ENCODE measurements at regions not wholly inside any gene's neighbourhood (a gene's known extent, or its start where the extent isn't known, plus 50 kb on each side); places are given as distances from the start of the nearest gene placed in this dataset.
A peak's percentile ranks its signal among the peaks of the same experiment; 100 is the strongest.
"Not testable (repeated sequence)": the region's sequence is repeated elsewhere in the genome, so short reads cannot be mapped to it uniquely, and the experiment has no call there.

DNA sequence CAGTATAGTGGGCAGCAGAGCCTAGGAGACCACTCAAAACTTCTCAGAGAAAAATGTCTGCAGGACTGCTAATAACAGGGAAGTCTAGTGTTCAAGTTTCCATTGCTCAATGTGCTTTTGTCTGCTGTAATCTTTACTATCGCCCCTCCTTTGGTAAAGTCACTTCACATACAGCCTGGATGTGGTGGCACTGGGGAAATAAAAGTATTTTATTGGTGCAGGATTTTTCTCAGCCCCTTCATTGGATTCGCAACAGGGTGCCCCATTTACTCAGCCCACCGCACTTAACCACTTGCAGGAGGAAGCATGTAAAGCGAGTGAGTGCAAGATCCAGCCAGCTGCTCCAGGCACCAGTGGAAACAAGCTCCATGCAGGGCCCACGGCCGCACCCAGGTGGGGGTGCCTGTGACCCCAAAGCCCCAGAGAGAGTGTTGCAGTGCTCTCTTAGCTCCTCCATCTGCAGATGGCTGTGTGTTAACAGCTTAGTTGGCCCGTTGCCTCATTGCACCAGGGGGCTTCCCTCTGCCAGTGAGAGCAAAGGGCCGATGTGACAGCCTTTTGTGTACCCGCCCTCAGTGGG lies 163.5 kb upstream of the TMEM72 start:
- Histone ChIP-seq H3K4me1 (ENCODE audit: control insufficient read depth in 2 of 2, insufficient read depth in 1 of 2, low read depth in 1 of 2, low read length in 2 of 2) (peaks cover 0 to 1% of the 10 kb centered on the region in 2 donors), H3K4ac (ENCODE audit: low read length) (no peak overlapping the region), H2BK12ac (ENCODE audit: low read length) (no peak overlapping the region), H3K4me3 (ENCODE audit: low read length in 2 of 2) (no peak overlapping the region), H4K8ac (ENCODE audit: low read depth, low read length) (no peak overlapping the region), H4K91ac (ENCODE audit: low read depth, low read length, poor library complexity) (no peak overlapping the region), H3K23ac (ENCODE audit: low read depth, low read length, poor library complexity) (no peak overlapping the region), H3K9me3 (replicated peaks in 1 of 2; ENCODE audit: control insufficient read depth in 2 of 2, insufficient read depth in 1 of 2, low read depth in 1 of 2, low read length in 2 of 2) (peaks cover 0 to 2% of the 10 kb centered on the region in 2 donors), H2AFZ (ENCODE audit: low read length) (no peak overlapping the region), H3K18ac (ENCODE audit: low read length) (no peak overlapping the region), H2AK5ac (ENCODE audit: low read depth, low read length) (no peak overlapping the region), H3K79me1 (ENCODE audit: low read depth, low read length) (no peaks in the 10 kb centered on the region), H3K36me3 (replicated peaks in 1 of 2; ENCODE audit: control insufficient read depth in 2 of 2, insufficient read depth in 2 of 2, low read length in 2 of 2) (no peaks in the 10 kb centered on the region), H2BK120ac (ENCODE audit: low read depth, low read length) (no peak overlapping the region), H3K14ac (ENCODE audit: low read length) (no peak overlapping the region), H3K9ac (ENCODE audit: low read depth, low read length, poor library complexity) (no peak overlapping the region), H2BK15ac (ENCODE audit: low read length) (no peak overlapping the region), H3K27ac (replicated peaks; ENCODE audit: low read length) (no peak overlapping the region), H2BK5ac (ENCODE audit: low read length) (no peak overlapping the region), H3K4me2 (ENCODE audit: insufficient read depth, low read length, poor library complexity, severe bottlenecking) (no peak overlapping the region), H3K27me3 (ENCODE audit: control insufficient read depth in 3 of 3, insufficient read depth in 3 of 3, low read depth in 1 of 3, low read length in 3 of 3) (no peaks in the 10 kb centered on the region)
- no CpG with 5 or more reads among the region's 9 CpGs for WGBS, 2 donors (ENCODE audit: extremely low coverage in 2 of 2, insufficient read length in 2 of 2, insufficient replicate concordance in 1 of 2)
- DNase-seq (ENCODE audit: low spot score), result no peak

DNA sequence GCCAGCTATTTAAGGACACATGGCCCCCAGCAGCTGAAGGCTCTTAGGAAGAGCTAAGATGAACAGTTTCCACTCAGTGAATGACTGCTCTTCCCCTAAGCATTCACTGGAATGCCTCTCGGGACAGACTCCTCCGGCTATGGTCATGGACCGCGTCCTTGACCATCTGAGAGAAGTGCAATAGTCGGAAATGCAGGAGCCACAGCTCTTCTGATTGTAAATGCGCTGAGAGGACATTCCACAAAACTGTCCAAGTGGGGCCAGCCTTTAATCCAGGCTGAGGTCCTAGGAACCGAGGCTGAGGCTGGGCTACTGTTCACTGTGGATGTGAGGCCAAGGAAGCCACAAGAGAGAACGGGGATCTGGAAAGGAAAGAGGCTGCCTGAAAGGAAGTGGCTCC lies 162.0 kb upstream of the TMEM72 start:
- Histone ChIP-seq H3K36me3 (replicated peaks in 1 of 2; ENCODE audit: control insufficient read depth in 2 of 2, insufficient read depth in 2 of 2, low read length in 2 of 2) (no peaks in the 10 kb centered on the region), H3K18ac (ENCODE audit: low read length) (no peak overlapping the region), H2BK12ac (ENCODE audit: low read length) (no peak overlapping the region), H3K9me3 (replicated peaks in 1 of 2; ENCODE audit: control insufficient read depth in 2 of 2, insufficient read depth in 1 of 2, low read depth in 1 of 2, low read length in 2 of 2) (peaks cover 0 to 2% of the 10 kb centered on the region in 2 donors), H2AK5ac (ENCODE audit: low read depth, low read length) (no peak overlapping the region), H2BK5ac (ENCODE audit: low read length) (no peak overlapping the region), H2BK15ac (ENCODE audit: low read length) (no peak overlapping the region), H4K91ac (ENCODE audit: low read depth, low read length, poor library complexity) (no peak overlapping the region), H2BK120ac (ENCODE audit: low read depth, low read length) (no peak overlapping the region), H3K4me2 (ENCODE audit: insufficient read depth, low read length, poor library complexity, severe bottlenecking) (no peak overlapping the region), H3K14ac (ENCODE audit: low read length) (peak overlapping the region; percentile 63), H3K4ac (ENCODE audit: low read length) (no peak overlapping the region), H2AFZ (ENCODE audit: low read length) (no peak overlapping the region), H3K4me1 (ENCODE audit: control insufficient read depth in 2 of 2, insufficient read depth in 1 of 2, low read depth in 1 of 2, low read length in 2 of 2) (no peaks in the 10 kb centered on the region), H4K8ac (ENCODE audit: low read depth, low read length) (no peak overlapping the region), H3K4me3 (ENCODE audit: low read length in 2 of 2) (no peak overlapping the region), H3K27ac (replicated peaks; ENCODE audit: low read length) (no peak overlapping the region), H3K27me3 (ENCODE audit: control insufficient read depth in 3 of 3, insufficient read depth in 3 of 3, low read depth in 1 of 3, low read length in 3 of 3) (no peaks in the 10 kb centered on the region), H3K23ac (ENCODE audit: low read depth, low read length, poor library complexity) (no peak overlapping the region), H3K79me1 (ENCODE audit: low read depth, low read length) (no peaks in the 10 kb centered on the region), H3K9ac (ENCODE audit: low read depth, low read length, poor library complexity) (no peak overlapping the region)
- no peak for DNase-seq (ENCODE audit: low spot score)
- no CpG with 5 or more reads among the region's 8 CpGs for WGBS, 2 donors (ENCODE audit: extremely low coverage in 2 of 2, insufficient read length in 2 of 2, insufficient replicate concordance in 1 of 2)

DNA sequence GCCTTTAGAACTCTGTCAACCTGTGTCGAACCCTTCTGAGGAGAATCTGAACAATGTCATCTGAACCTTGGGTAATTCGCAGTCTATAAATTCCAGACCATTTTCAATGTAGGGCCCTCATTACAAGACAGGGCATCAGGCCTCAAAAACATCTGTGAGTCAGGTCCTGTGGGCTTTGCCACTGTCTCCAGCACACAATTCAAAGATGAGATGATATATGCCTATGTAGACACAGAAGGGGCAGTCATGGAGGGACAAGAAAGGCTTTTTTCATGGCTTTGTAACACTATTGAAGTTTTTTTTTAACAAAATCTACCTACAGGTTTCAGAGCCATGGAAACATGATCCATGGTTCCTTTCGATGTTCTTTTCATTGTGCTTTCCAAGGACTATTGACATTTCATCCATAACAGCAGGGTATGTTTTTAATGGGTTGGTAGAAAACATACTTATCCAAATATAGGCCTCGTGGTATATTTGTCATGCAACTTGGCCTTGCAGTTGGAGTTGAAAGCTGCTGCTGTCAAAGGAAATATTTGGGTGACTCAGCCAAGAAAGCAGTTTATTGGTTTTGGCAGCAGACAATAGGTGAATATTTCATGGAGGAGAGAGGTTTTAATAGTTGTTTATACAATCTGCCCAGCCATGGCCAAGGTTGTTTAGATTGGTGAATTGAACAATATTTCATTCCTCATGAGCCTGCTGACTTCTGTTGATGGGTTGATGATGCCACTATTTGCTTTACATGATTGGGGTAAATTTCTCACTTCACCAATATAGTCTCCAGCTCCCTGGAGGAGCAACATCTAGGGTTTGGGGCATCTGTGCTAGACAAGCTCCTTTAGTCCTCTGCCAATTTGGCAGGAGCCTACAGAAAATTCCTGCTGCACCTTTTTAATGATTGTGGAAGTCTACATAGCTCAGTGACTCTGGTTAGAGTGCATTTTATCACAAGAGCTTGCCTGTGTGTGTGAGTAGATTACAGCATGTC lies 158.4 kb upstream of the TMEM72 start:
- Histone ChIP-seq H3K4me2 (ENCODE audit: insufficient read depth, low read length, poor library complexity, severe bottlenecking) (no peak overlapping the region), H4K8ac (ENCODE audit: low read depth, low read length) (no peak overlapping the region), H3K4me3 (ENCODE audit: low read length in 2 of 2) (no peak overlapping the region), H3K36me3 (replicated peaks in 1 of 2; ENCODE audit: control insufficient read depth in 2 of 2, insufficient read depth in 2 of 2, low read length in 2 of 2) (no peaks in the 10 kb centered on the region), H3K9me3 (replicated peaks in 1 of 2; ENCODE audit: control insufficient read depth in 2 of 2, insufficient read depth in 1 of 2, low read depth in 1 of 2, low read length in 2 of 2) (peaks cover 0 to 2% of the 10 kb centered on the region in 2 donors), H2BK120ac (ENCODE audit: low read depth, low read length) (no peak overlapping the region), H2BK15ac (ENCODE audit: low read length) (no peak overlapping the region), H3K27me3 (ENCODE audit: control insufficient read depth in 3 of 3, insufficient read depth in 3 of 3, low read depth in 1 of 3, low read length in 3 of 3) (no peaks in the 10 kb centered on the region), H4K91ac (ENCODE audit: low read depth, low read length, poor library complexity) (no peak overlapping the region), H2AFZ (ENCODE audit: low read length) (no peak overlapping the region), H2BK12ac (ENCODE audit: low read length) (no peak overlapping the region), H3K9ac (ENCODE audit: low read depth, low read length, poor library complexity) (no peak overlapping the region), H3K23ac (ENCODE audit: low read depth, low read length, poor library complexity) (no peak overlapping the region), H3K27ac (replicated peaks; ENCODE audit: low read length) (no peak overlapping the region), H3K4ac (ENCODE audit: low read length) (no peak overlapping the region), H2AK5ac (ENCODE audit: low read depth, low read length) (no peak overlapping the region), H3K14ac (ENCODE audit: low read length) (no peak overlapping the region), H2BK5ac (ENCODE audit: low read length) (no peak overlapping the region), H3K79me1 (ENCODE audit: low read depth, low read length) (no peaks in the 10 kb centered on the region), H3K4me1 (ENCODE audit: control insufficient read depth in 2 of 2, insufficient read depth in 1 of 2, low read depth in 1 of 2, low read length in 2 of 2) (no peaks in the 10 kb centered on the region), H3K18ac (ENCODE audit: low read length) (no peak overlapping the region)
- WGBS, 2 donors (ENCODE audit: extremely low coverage in 2 of 2, insufficient read length in 2 of 2, insufficient replicate concordance in 1 of 2), result no CpG with 5 or more reads among the region's 4 CpGs
- no peak for DNase-seq (ENCODE audit: low spot score)

DNA sequence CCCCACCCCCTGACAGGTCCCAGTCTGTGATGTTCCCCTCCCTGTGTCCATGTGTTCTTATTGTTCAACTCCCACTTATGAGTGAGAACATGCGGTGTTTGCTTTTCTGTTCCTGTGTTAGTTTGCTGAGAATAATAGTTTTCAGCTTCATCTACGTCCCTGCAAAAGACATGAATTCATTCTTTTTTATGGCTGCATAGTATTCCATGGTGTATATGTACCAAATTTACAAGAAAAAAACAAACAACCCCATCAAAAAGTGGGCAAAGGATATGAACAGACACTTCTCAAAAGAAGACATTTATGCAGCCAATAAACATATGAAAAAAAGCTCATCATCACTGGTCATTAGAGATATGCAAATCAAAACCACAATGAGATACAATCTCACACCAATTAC lies 156.8 kb upstream of the TMEM72 start:
- not testable (repeated sequence) for H4K8ac ChIP-seq (ENCODE audit: low read depth, low read length); H2BK12ac ChIP-seq (ENCODE audit: low read length); H3K9me3 ChIP-seq (replicated peaks in 1 of 2; ENCODE audit: control insufficient read depth in 2 of 2, insufficient read depth in 1 of 2, low read depth in 1 of 2, low read length in 2 of 2); H2BK15ac ChIP-seq (ENCODE audit: low read length); H3K4me2 ChIP-seq (ENCODE audit: insufficient read depth, low read length, poor library complexity, severe bottlenecking); H4K91ac ChIP-seq (ENCODE audit: low read depth, low read length, poor library complexity); H3K4me1 ChIP-seq (ENCODE audit: control insufficient read depth in 2 of 2, insufficient read depth in 1 of 2, low read depth in 1 of 2, low read length in 2 of 2); H2BK5ac ChIP-seq (ENCODE audit: low read length); H3K27ac ChIP-seq (replicated peaks; ENCODE audit: low read length); H2AFZ ChIP-seq (ENCODE audit: low read length); H2BK120ac ChIP-seq (ENCODE audit: low read depth, low read length); H3K23ac ChIP-seq (ENCODE audit: low read depth, low read length, poor library complexity); H3K36me3 ChIP-seq (replicated peaks in 1 of 2; ENCODE audit: control insufficient read depth in 2 of 2, insufficient read depth in 2 of 2, low read length in 2 of 2); H3K27me3 ChIP-seq (ENCODE audit: control insufficient read depth in 3 of 3, insufficient read depth in 3 of 3, low read depth in 1 of 3, low read length in 3 of 3); H3K79me1 ChIP-seq (ENCODE audit: low read depth, low read length); H3K18ac ChIP-seq (ENCODE audit: low read length); H3K9ac ChIP-seq (ENCODE audit: low read depth, low read length, poor library complexity); H2AK5ac ChIP-seq (ENCODE audit: low read depth, low read length); H3K14ac ChIP-seq (ENCODE audit: low read length); H3K4me3 ChIP-seq (ENCODE audit: low read length in 2 of 2); H3K4ac ChIP-seq (ENCODE audit: low read length); DNase-seq (ENCODE audit: low spot score)
- WGBS, 2 donors (ENCODE audit: extremely low coverage in 2 of 2, insufficient read length in 2 of 2, insufficient replicate concordance in 1 of 2), result no CpG with 5 or more reads among the region's 2 CpGs

All from neuronal stem cell (in vitro differentiated cells).